OCI-LY3 (cell line): ENCODE measurements at regions not wholly inside any gene's neighbourhood (a gene's known extent, or its start where the extent isn't known, plus 50 kb on each side); places are given as distances from the start of the nearest gene placed in this dataset.

ENCODE experiments used
- EZH2phosphoT487 ChIP-seq: fragments of 200-600 bp; shearing (Covaris generic); IDR thresholded peaks from 2 replicates; pipeline ENCODE4 v1.6.1; 2018; ENCODE audit warnings: antibody characterized with exemption, mixed run types, low read depth
- TF ChIP-seq, protein P1 (sequence below): fragments of 200-600, 300-600 bp; sonication (generic); IDR thresholded peaks from 2 replicates; pipeline ENCODE4 v1.5.1; 2014; ENCODE audit warnings: antibody characterized with exemption, low read length, low read depth

DNA sequence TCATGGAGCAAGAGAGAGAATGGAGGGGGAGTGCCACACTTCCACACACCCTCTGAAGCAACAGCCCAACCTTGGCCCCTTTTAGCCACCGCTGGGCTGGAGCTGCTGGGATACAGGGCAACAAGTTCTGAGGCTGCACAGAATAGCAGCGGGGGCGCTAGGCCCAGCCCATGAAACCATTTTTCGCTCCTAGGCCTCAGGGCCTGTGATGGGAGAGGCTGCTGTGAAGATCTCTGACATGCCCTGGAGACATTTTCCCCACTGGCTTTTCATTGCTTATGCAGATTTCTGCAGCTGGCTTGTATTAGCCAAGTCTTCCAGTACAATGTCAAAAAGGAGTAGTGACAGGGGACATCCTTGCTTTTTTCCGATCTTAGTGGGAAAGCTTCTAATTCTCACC lies 202.3 kb upstream of the B3GALT2 start:
- TF ChIP-seq, protein P1, sequence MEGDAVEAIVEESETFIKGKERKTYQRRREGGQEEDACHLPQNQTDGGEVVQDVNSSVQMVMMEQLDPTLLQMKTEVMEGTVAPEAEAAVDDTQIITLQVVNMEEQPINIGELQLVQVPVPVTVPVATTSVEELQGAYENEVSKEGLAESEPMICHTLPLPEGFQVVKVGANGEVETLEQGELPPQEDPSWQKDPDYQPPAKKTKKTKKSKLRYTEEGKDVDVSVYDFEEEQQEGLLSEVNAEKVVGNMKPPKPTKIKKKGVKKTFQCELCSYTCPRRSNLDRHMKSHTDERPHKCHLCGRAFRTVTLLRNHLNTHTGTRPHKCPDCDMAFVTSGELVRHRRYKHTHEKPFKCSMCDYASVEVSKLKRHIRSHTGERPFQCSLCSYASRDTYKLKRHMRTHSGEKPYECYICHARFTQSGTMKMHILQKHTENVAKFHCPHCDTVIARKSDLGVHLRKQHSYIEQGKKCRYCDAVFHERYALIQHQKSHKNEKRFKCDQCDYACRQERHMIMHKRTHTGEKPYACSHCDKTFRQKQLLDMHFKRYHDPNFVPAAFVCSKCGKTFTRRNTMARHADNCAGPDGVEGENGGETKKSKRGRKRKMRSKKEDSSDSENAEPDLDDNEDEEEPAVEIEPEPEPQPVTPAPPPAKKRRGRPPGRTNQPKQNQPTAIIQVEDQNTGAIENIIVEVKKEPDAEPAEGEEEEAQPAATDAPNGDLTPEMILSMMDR = no peak
- TF ChIP-seq EZH2phosphoT487 = no peak
